Activated naive CD8-positive, alpha-beta T cell treated with anti-CD3 and anti-CD28 coated beads, Interleukin-2, amount 50 U/mL, for 24 hours (primary cell): ENCODE measurements at regions not wholly inside any gene's neighbourhood (a gene's known extent, or its start where the extent isn't known, plus 50 kb on each side); places are given as distances from the start of the nearest gene placed in this dataset.

ENCODE experiments used
- ATAC-seq: fragments of 150-1000 bp; cut with Tn5 transposase; one replicate; pipeline ENCODE4 v1.10.0; 2021
- DNase-seq: peaks from one replicate; pipeline ENCODE4 v3.0.0; 2021
- H3K27ac Mint-ChIP-seq: one replicate; pipeline ENCODE4 v1.8.0; 2021; ENCODE audit warnings: mild to moderate bottlenecking, mixed read lengths
- H3K27me3 Mint-ChIP-seq: one replicate; pipeline ENCODE4 v1.8.0; 2021; ENCODE audit warnings: mixed read lengths
- H3K36me3 Mint-ChIP-seq: one replicate; pipeline ENCODE4 v1.8.0; 2021; ENCODE audit warnings: low read depth, mixed read lengths
- H3K4me1 Mint-ChIP-seq: one replicate; pipeline ENCODE4 v1.8.0; 2021; ENCODE audit warnings: mixed read lengths
- H3K4me3 Mint-ChIP-seq: one replicate; pipeline ENCODE4 v1.8.0; 2021; ENCODE audit warnings: mild to moderate bottlenecking, moderate library complexity, mixed read lengths
- H3K9me3 Mint-ChIP-seq: one replicate; pipeline ENCODE4 v1.8.0; 2021; ENCODE audit warnings: mixed read lengths

DNA sequence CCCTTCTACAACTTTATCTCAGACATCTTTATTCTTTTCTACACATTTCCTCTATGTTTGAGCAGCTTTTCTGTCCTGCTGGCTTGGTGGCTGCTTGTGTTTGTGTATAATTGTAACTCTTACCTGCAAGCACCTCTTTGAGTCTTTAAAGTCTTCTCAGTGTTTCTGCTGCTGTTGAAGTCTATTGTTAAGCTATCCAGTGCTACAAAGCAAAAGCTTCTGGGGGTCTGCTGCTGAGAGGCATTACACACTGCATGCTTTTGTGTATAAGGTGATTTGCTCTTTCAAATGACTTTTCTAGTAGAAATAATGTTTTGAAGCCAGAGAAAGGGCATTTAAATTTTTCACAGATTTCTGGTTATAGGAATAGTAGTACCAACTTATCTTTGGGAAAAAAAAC is 241.8 kb downstream of the DTHD1 start:
- H3K9me3 Mint-ChIP-seq, result peaks cover 18% of the 10 kb centered on the region
- ATAC-seq (no peak), DNase-seq (no peak)
- H3K27me3 Mint-ChIP-seq, result no peaks in the 10 kb centered on the region
- no peaks in the 10 kb centered on the region for H3K36me3 Mint-ChIP-seq
- H3K27ac Mint-ChIP-seq, result no peak overlapping the region
- no peaks in the 10 kb centered on the region for H3K4me1 Mint-ChIP-seq
- no peak overlapping the region for H3K4me3 Mint-ChIP-seq

DNA sequence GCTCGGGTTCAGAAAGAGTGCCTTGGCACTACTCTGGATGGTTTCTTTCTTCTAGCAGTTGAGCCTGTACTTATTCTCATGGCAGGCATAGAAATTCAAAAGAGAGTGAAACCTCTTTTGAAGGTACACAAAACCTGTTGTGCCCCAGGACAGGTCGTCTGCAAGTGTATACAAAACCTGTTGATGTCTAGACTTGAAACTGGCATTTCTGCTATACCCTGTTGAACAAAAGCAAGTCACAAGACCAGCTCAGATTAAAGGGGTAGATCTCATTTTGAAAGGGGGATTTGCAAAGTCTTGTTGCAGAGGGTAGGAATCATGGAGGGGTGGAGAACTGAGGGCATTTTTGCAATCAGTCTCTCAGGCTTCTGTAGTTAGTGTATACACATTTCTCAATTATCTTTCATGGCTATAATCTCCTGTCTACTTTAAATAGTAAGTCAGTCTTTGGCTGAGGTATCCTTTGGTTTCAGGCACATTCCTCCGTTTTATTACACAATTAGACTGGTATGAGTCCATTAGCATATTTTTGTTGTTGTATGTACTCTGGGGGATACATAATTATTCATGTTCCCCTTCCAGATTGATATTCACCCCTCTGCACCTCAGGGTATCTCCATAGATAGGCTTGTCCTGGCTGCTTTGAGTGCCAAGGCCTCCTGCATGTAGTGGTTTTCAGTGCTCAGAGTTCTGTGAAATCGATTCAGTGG is 251.4 kb downstream of the DTHD1 start:
- no peak overlapping the region for H3K27ac Mint-ChIP-seq
- no peaks in the 10 kb centered on the region for H3K4me1 Mint-ChIP-seq
- no peaks in the 10 kb centered on the region for H3K36me3 Mint-ChIP-seq
- peaks cover 12% of the 10 kb centered on the region for H3K9me3 Mint-ChIP-seq
- DNase-seq, result no peak
- H3K4me3 Mint-ChIP-seq, result no peak overlapping the region
- ATAC-seq, result no peak
- H3K27me3 Mint-ChIP-seq, result no peaks in the 10 kb centered on the region

DNA sequence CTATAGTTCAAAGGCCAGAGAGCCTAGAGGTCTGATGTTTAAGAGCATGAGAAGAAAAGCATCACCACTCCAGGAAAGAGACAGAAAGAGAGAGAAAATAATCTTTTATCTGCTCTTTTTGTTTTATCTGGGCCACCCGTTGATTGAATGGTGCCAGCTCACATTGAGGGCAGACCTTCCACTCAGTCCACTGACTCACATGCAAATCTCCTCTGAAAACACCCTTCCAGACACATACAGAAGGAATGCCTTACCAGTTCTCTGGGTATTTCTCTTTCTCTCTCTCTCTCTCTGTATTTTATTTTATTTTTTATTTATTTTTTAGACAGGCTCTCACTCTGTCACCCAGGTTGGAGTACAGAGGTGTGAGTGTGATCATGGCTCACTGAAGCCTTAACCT is 252.5 kb downstream of the DTHD1 start:
- Mint-ChIP-seq H3K27me3 (no peaks in the 10 kb centered on the region), H3K36me3 (no peaks in the 10 kb centered on the region), H3K27ac (no peak overlapping the region), H3K9me3 (peaks cover under 1% of the 10 kb centered on the region), H3K4me3 (no peak overlapping the region), H3K4me1 (no peaks in the 10 kb centered on the region)
- ATAC-seq, result no peak
- no peak for DNase-seq

DNA sequence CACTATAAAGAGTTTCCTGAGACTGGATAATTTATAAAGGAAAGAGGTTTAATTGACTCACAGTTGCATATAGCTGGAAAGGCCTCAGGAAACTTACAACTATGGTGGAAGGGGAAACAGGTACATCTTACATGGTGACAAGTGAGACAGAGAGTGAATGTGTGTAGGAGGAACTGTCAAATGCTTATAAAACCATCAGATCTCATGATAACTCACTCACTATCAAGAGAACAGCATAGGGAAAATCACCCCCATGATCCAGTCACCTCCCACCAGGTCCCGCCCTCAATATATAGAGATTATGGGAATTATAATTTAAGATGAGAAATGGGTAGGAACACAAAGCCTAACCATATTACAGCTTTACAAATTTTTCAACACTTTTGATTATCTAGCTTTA is 266.0 kb downstream of the DTHD1 start:
- DNase-seq (no peak), ATAC-seq (no peak)
- Mint-ChIP-seq H3K36me3 (no peaks in the 10 kb centered on the region), H3K4me3 (no peak overlapping the region), H3K9me3 (no peaks in the 10 kb centered on the region), H3K4me1 (peaks cover 5% of the 10 kb centered on the region), H3K27me3 (no peaks in the 10 kb centered on the region), H3K27ac (no peak overlapping the region)

DNA sequence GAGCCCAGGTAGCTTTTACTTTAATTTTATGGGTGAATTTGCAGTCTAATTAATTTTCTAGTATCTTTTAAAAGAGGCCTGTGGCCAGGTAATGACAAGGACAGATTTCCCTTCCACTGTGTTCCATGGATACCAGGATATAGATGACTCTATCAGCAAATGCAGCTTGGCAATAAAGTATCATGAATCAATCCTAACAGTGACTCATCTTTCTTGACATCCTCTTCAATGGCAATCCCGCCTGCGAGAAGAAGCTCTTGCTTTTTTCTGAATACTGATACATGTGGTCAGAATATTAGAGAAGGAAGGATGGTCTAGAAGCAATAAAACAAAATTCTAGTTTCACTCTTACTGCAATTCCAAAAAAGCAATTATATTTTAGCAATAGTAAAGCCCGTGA is 267.8 kb downstream of the DTHD1 start:
- no peak overlapping the region for H3K27ac Mint-ChIP-seq
- H3K4me3 Mint-ChIP-seq, result no peak overlapping the region
- no peaks in the 10 kb centered on the region for H3K36me3 Mint-ChIP-seq
- no peak for ATAC-seq
- H3K4me1 Mint-ChIP-seq, result peaks cover 5% of the 10 kb centered on the region
- no peaks in the 10 kb centered on the region for H3K27me3 Mint-ChIP-seq
- no peak for DNase-seq
- H3K9me3 Mint-ChIP-seq, result no peaks in the 10 kb centered on the region

DNA sequence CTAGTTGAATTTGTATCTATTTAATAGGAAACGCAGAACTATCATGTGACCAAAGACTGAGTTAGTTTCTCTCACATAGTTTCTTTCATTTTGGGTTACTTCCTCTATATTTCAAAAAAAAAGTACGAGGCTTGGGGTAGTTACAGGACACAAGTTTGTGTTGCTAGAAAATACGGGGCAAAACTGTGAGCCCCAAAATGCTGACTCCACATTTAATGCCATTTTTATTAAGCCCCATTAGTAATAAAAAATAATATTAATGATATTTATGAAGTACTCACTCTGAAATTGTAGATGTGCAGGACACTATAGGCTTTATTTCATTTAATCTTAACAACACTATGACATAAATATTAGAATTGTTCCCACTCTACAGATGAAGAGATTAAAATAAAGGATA is 268.6 kb downstream of the DTHD1 start:
- Mint-ChIP-seq H3K4me1 (peaks cover 5% of the 10 kb centered on the region), H3K36me3 (no peaks in the 10 kb centered on the region), H3K9me3 (no peaks in the 10 kb centered on the region), H3K4me3 (no peak overlapping the region), H3K27me3 (no peaks in the 10 kb centered on the region), H3K27ac (no peak overlapping the region)
- no peak for DNase-seq
- ATAC-seq, result no peak

DNA sequence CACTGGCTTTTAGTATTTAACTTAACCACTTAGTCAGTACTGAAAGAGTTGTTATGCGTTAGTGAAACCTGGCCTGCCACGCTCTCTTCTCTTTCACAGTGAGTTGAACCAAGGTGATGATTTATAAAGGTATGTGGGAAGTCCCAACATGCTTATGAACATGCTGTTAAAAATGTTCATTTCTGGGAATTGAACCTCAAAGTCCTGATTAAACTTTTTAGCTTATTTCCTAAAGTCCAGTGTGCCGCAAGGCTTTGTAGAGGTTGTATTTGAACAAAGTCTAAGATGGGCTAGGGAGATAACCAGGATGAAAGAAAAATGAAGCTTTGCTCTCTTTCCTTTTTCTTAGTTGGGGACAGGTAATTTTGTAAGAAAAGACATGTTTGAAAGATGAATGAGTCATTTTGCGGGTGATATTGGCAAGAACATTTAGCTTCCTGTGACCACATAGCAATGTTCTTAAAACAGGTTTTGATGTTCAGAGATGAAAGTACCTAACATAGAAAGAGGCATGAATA is 270.3 kb downstream of the DTHD1 start:
- H3K27ac Mint-ChIP-seq, result no peak overlapping the region
- ATAC-seq (peak; percentile 71), DNase-seq (no peak)
- no peaks in the 10 kb centered on the region for H3K9me3 Mint-ChIP-seq
- H3K4me3 Mint-ChIP-seq, result no peak overlapping the region
- no peaks in the 10 kb centered on the region for H3K36me3 Mint-ChIP-seq
- H3K27me3 Mint-ChIP-seq, result no peaks in the 10 kb centered on the region
- H3K4me1 Mint-ChIP-seq, result peaks cover 5% of the 10 kb centered on the region

DNA sequence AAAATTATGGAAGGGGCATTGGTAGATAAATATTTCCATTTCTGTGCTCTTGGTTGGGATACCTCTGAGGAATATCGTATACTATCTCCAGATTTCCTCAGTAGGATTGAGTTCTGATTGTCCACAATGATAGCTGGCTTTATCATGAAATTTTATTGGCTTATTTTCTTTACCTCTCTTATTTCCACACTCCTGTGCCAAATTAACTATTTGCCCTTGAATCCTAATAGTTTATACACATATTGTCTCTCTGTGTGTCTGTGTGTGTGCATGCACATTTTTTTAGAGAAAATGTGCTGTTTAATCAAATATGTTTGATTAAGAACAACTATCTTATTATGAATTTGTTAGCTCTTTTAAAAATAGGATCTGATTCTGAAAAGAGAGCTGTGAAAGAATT is 271.6 kb downstream of the DTHD1 start:
- Mint-ChIP-seq H3K27me3 (peaks cover 2% of the 10 kb centered on the region), H3K36me3 (no peaks in the 10 kb centered on the region), H3K27ac (no peak overlapping the region), H3K4me3 (no peak overlapping the region), H3K9me3 (no peaks in the 10 kb centered on the region), H3K4me1 (peaks cover 5% of the 10 kb centered on the region)
- ATAC-seq (no peak), DNase-seq (no peak)

DNA sequence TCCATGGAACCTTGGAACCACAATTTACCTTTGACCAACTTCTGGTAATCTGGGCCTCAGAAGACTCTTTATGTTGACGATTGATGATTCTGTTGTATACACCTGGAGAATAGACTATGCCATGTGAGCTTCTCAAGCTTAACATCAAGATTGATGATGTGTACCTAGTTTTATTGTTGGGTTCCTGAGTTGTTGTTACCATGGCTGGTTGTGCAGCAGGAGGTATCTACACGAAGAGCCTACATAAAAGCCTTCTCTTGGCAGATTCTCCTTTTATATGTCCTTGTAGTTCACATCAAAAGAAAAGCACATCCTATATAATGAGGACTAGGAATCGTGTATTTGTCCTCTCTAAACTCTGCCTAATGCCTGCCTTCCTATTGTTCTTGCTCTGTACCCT is 272.0 kb downstream of the DTHD1 start:
- no peak overlapping the region for H3K4me3 Mint-ChIP-seq
- H3K4me1 Mint-ChIP-seq, result peaks cover 5% of the 10 kb centered on the region
- peaks cover 2% of the 10 kb centered on the region for H3K27me3 Mint-ChIP-seq
- H3K9me3 Mint-ChIP-seq, result no peaks in the 10 kb centered on the region
- DNase-seq (no peak), ATAC-seq (no peak)
- no peak overlapping the region for H3K27ac Mint-ChIP-seq
- H3K36me3 Mint-ChIP-seq, result no peaks in the 10 kb centered on the region

DNA sequence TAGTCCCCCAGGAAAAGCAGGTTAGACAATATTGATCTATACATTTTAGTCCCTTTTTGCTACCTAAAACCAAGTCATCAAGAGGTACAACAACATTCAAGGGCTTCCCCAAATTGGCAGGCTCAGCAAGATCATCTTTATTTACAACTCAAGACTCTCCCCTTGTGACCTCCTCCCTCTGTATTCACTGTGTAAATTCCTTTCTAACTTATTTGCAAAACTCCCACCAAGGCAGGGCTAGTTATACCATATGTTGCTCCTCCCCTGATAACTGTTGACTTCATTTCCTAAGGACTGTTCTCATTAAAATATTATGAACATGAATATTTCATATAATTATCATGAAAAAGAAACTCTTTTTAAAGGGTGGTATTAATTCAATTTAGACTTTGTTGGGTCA is 275.6 kb downstream of the DTHD1 start:
- no peaks in the 10 kb centered on the region for H3K36me3 Mint-ChIP-seq
- peaks cover 2% of the 10 kb centered on the region for H3K27me3 Mint-ChIP-seq
- H3K4me3 Mint-ChIP-seq, result no peak overlapping the region
- H3K27ac Mint-ChIP-seq, result no peak overlapping the region
- peaks cover 1% of the 10 kb centered on the region for H3K4me1 Mint-ChIP-seq
- ATAC-seq (no peak), DNase-seq (no peak)
- no peaks in the 10 kb centered on the region for H3K9me3 Mint-ChIP-seq

DNA sequence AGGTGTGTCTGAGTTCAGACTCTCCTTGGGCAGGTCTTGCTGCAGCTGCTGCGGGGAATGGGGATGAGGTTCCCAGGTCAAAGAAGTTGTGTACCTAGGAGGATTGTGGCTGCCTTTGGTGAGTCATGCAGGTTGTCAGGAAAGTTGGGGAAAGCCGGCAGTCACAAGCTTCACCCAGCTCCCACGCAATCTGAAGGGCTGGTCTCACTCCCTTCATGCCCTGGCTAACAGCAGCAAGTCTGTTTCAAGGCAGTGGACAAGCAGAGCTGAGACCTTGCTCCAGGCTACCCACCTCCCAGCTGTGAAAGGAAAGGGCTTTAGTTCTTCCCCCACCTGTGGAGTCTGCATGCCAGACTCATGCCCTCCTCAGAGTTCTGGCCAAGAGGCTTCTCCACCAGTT is 287.2 kb downstream of the DTHD1 start:
- peaks cover 6% of the 10 kb centered on the region for H3K9me3 Mint-ChIP-seq
- ATAC-seq, result no peak
- no peaks in the 10 kb centered on the region for H3K4me1 Mint-ChIP-seq
- H3K36me3 Mint-ChIP-seq, result no peaks in the 10 kb centered on the region
- H3K4me3 Mint-ChIP-seq, result no peak overlapping the region
- DNase-seq, result no peak
- no peak overlapping the region for H3K27ac Mint-ChIP-seq
- H3K27me3 Mint-ChIP-seq, result no peaks in the 10 kb centered on the region

DNA sequence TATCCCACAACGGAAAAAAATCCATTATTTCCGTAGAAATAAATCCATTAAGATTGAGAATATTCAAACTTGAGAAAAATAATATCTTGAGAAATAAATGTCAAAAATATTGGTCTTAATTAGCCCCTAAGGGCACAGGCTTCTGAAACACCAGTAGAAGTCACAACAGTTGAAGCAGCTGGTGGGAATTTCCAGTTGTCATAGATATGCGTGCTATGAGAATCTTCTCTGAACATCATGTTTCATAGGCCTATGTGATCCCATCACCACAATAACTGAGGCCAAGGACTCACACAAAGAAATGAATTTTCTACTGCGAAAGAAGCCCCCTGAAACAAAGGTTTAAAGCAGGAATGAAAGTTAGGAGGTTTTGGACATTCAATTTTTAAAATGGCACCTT is 292.0 kb downstream of the DTHD1 start:
- Mint-ChIP-seq H3K4me1 (no peaks in the 10 kb centered on the region), H3K27me3 (no peaks in the 10 kb centered on the region), H3K36me3 (no peaks in the 10 kb centered on the region), H3K27ac (no peak overlapping the region), H3K4me3 (no peak overlapping the region), H3K9me3 (peaks cover 15% of the 10 kb centered on the region)
- DNase-seq (no peak), ATAC-seq (no peak)

DNA sequence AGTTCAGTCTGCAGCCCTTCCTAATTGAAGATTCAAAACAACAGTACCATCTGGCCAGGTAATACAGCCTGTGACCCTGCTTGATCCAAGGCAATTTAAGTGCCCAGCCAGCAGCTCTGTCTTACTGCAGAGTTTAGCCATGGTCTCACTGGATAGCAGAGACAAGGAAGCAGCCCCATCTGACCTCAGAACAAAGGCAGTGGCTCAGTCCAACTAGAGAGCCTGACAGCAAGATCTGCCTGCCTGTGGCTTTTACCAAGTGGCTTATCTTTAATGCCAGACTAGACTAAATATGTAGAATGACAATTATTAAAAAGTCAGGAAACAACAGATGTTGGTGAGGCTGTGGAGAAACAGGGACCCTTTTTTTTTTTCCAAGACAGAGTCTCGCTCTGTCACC is 293.4 kb downstream of the DTHD1 start:
- no peak for DNase-seq
- no peak for ATAC-seq
- Mint-ChIP-seq H3K27me3 (no peaks in the 10 kb centered on the region), H3K9me3 (peaks cover 15% of the 10 kb centered on the region), H3K27ac (no peak overlapping the region), H3K4me1 (no peaks in the 10 kb centered on the region), H3K36me3 (no peaks in the 10 kb centered on the region), H3K4me3 (no peak overlapping the region)

DNA sequence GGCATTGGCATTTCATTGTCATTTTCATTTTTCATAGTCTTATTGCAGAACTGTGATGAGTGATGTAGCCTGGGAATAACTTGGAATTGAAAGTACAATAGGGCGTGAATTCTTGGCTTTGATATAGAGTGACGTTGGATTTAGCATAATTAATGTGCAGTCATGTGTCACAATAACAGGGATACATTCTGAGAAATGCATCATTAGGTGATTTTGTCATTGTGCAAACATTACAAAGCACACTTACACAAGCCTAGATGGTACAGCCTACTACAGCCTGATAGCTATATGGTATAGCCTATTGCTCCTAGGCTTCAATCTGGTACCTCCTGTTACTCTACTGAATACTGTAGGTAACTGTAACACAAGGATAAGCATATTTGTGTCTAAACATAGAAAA is 300.8 kb downstream of the DTHD1 start:
- Mint-ChIP-seq H3K27ac (no peak overlapping the region), H3K27me3 (peaks cover 1% of the 10 kb centered on the region), H3K4me1 (no peaks in the 10 kb centered on the region), H3K9me3 (no peaks in the 10 kb centered on the region), H3K4me3 (no peak overlapping the region), H3K36me3 (no peaks in the 10 kb centered on the region)
- ATAC-seq (no peak), DNase-seq (no peak)

DNA sequence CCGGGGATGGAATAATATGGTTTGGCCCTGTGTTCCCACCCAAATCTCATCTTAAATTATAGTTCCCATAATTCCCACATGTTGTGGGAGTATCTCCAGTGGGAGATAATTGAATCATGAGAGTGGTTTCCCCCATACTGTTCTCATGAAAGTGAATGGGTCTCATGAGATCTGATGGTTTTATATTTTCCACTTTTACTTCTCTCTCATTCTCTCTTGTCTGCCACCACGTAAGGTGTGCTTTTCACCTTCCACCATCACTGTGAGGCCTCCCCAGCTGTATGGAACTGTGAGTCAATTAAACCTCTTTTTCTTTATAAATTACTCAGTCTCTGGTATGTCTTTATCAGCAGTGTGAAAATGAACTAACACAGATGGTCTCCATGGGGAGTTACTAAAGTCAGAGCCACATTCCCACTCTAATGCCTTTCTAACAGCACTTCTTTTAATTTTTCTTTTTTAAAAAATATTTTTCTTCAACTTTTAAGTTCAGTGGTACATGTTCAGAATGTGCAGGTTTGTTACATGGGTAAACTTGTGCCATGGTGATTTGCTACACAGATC is 306.6 kb downstream of the DTHD1 start:
- Mint-ChIP-seq H3K4me1 (no peaks in the 10 kb centered on the region), H3K36me3 (no peaks in the 10 kb centered on the region), H3K9me3 (peaks cover 6% of the 10 kb centered on the region), H3K27me3 (no peaks in the 10 kb centered on the region), H3K27ac (no peak overlapping the region), H3K4me3 (no peak overlapping the region)
- DNase-seq, result no peak
- no peak for ATAC-seq

DNA sequence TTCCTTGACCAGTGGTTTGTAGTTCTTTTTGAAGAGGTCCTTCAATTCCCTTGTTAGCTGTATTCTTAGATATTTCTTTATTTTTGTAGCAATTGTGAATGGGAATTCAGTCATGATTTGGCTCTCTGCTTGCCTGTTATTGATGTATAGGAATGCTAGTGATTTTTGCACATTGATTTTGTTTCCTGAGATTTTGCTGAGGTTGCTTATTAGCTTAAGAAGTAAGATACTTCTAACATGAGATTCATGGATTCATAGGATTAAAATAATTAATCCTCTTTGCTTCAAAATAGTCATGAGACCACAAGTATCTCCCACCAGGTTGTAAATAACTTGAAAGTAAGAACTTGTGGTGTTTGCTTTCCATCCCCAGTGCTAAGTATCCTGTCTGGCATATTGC is 308.9 kb downstream of the DTHD1 start:
- H3K27ac Mint-ChIP-seq, result no peak overlapping the region
- H3K4me1 Mint-ChIP-seq, result no peaks in the 10 kb centered on the region
- H3K4me3 Mint-ChIP-seq, result no peak overlapping the region
- H3K9me3 Mint-ChIP-seq, result peaks cover 6% of the 10 kb centered on the region
- H3K36me3 Mint-ChIP-seq, result no peaks in the 10 kb centered on the region
- DNase-seq (no peak), ATAC-seq (no peak)
- peaks cover 5% of the 10 kb centered on the region for H3K27me3 Mint-ChIP-seq
